ENCODE measurements at regions not wholly inside any gene's neighbourhood (a gene's known extent, or its start where the extent isn't known, plus 50 kb on each side); places are given as distances from the start of the nearest gene placed in this dataset.

DNA sequence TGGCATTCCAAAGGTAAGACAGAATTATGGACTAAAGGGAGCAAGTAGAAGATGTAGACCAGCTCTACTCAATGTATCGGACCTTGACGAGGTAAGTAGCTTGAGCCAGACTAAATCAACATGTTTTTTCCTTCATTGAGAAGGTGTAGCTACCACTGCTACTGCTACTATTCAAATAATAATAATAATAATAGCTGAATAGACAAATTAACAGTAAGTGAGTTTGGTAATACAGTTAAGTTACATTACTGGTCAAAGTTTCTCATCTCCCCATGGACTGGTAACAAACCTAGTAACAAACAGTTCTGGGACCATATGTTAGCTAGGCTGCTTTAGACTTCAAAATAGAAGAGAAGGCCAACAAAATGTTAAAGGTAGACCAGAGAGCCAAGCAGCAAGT lies 609.2 kb downstream of the TLE1 start:
- no peaks in the 10 kb centered on the region for H3K27me3 ChIP-seq (ENCODE audit: insufficient read depth, low read depth)
- no peak for DNase-seq
- no peaks in the 10 kb centered on the region for H4K20me1 ChIP-seq (ENCODE audit: insufficient read depth)
- H3K4me1 ChIP-seq (replicated peaks; ENCODE audit: insufficient read depth), result 0 out of 2 replicates have a peak, but pooled peaks cover 7% of the 10 kb centered on the region
- intact Hi-C loops (cut with micrococcal nuclease; ENCODE audit: unreplicated experiment), result no loop called here
- no TSS peak for BruUV-seq (replicated peaks)
- H3K27ac ChIP-seq, result no peak overlapping the region
- TF ChIP-seq EZH2 (IDR thresholded peaks at IDR 0.05; ENCODE audit: low read depth), result no peak
- TF ChIP-seq, protein P1, sequence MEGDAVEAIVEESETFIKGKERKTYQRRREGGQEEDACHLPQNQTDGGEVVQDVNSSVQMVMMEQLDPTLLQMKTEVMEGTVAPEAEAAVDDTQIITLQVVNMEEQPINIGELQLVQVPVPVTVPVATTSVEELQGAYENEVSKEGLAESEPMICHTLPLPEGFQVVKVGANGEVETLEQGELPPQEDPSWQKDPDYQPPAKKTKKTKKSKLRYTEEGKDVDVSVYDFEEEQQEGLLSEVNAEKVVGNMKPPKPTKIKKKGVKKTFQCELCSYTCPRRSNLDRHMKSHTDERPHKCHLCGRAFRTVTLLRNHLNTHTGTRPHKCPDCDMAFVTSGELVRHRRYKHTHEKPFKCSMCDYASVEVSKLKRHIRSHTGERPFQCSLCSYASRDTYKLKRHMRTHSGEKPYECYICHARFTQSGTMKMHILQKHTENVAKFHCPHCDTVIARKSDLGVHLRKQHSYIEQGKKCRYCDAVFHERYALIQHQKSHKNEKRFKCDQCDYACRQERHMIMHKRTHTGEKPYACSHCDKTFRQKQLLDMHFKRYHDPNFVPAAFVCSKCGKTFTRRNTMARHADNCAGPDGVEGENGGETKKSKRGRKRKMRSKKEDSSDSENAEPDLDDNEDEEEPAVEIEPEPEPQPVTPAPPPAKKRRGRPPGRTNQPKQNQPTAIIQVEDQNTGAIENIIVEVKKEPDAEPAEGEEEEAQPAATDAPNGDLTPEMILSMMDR (conservative IDR thresholded peaks at IDR 0.05), result no peak
- ChIA-PET POLR2A (ENCODE audit: unreplicated experiment) (no interaction called here), CTCF (no interaction called here)
- no peaks in the 10 kb centered on the region for H3K9me3 ChIP-seq (ENCODE audit: insufficient read depth, low read depth)
- H3K79me2 ChIP-seq (ENCODE audit: low read depth), result no peaks in the 10 kb centered on the region
- H3K4me3 ChIP-seq, result no peak overlapping the region
- H3F3A ChIP-seq (ENCODE audit: insufficient read depth, low read depth), result no peaks in the 10 kb centered on the region
- no peak overlapping the region for H2AFZ ChIP-seq
- H3K36me3 ChIP-seq (ENCODE audit: low read depth), result no peaks in the 10 kb centered on the region
- no peaks in the 10 kb centered on the region for H3K9me2 ChIP-seq (ENCODE audit: insufficient read depth)
- H3K4me2 ChIP-seq, result no peak overlapping the region

DNA sequence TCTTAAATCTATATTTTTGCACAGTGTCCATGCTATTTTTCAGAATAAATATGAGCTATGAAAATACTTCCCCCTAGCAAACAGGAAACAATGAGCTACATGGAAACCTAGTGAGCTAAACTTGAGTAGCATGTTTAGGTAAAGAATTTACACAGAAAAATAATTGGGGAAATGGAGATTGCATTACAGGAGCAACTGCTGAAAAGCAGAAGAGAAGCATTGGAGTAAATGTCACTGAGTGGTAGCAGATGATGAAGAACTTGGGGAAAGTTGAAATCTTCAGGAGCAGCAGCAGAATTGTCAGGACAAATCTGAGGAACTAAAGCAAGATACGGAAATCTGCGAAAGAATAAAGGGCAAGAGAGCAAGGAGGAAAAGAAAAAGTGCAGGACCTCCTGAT lies 610.3 kb downstream of the TLE1 start:
- no peak for DNase-seq
- Histone ChIP-seq H4K20me1 (ENCODE audit: insufficient read depth) (no peaks in the 10 kb centered on the region), H3K36me3 (ENCODE audit: low read depth) (no peaks in the 10 kb centered on the region), H3K4me2 (no peak overlapping the region), H3K4me3 (no peak overlapping the region), H3K27ac (no peak overlapping the region), H3F3A (ENCODE audit: insufficient read depth, low read depth) (no peaks in the 10 kb centered on the region), H3K79me2 (ENCODE audit: low read depth) (no peaks in the 10 kb centered on the region), H3K9me3 (ENCODE audit: insufficient read depth, low read depth) (no peaks in the 10 kb centered on the region), H3K27me3 (ENCODE audit: insufficient read depth, low read depth) (no peaks in the 10 kb centered on the region), H3K4me1 (replicated peaks; ENCODE audit: insufficient read depth) (0 out of 2 replicates have a peak, but pooled peaks cover 5% of the 10 kb centered on the region), H2AFZ (no peak overlapping the region), H3K9me2 (ENCODE audit: insufficient read depth) (no peaks in the 10 kb centered on the region)
- BruUV-seq (replicated peaks), result no TSS peak
- CTCF ChIA-PET, result no interaction called here
- no peak for TF ChIP-seq EZH2 (IDR thresholded peaks at IDR 0.05; ENCODE audit: low read depth)
- TF ChIP-seq, protein P1 (conservative IDR thresholded peaks at IDR 0.05), result no peak
- intact Hi-C loops (cut with micrococcal nuclease; ENCODE audit: unreplicated experiment), result no loop called here
- POLR2A ChIA-PET (ENCODE audit: unreplicated experiment), result no interaction called here

DNA sequence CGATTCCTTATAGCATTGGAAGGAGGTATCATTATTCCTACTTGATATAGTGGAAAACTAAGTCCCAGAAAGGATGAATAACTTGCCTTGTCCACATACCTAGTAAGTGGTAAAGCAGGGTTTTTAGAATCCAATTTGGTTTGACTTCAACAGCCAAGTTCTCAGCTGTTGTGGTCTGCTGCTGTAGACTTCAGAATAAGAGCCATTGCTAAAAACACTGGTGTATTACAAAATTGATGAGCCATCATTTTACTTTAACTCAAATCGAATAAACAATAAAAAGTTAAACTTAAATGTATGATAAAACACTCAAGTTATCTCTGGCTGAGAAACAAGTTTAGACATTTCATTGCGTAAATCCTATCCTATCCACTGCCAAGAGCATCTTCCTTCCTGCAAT lies 610.8 kb downstream of the TLE1 start:
- Histone ChIP-seq H2AFZ (no peak overlapping the region), H3F3A (ENCODE audit: insufficient read depth, low read depth) (no peaks in the 10 kb centered on the region), H3K4me3 (no peak overlapping the region), H3K4me1 (replicated peaks; ENCODE audit: insufficient read depth) (no peaks in the 10 kb centered on the region), H3K9me2 (ENCODE audit: insufficient read depth) (no peaks in the 10 kb centered on the region), H3K4me2 (no peak overlapping the region), H3K27ac (no peak overlapping the region), H3K36me3 (ENCODE audit: low read depth) (no peaks in the 10 kb centered on the region), H3K9me3 (ENCODE audit: insufficient read depth, low read depth) (no peaks in the 10 kb centered on the region), H4K20me1 (ENCODE audit: insufficient read depth) (no peaks in the 10 kb centered on the region), H3K27me3 (ENCODE audit: insufficient read depth, low read depth) (no peaks in the 10 kb centered on the region), H3K79me2 (ENCODE audit: low read depth) (no peaks in the 10 kb centered on the region)
- ChIA-PET POLR2A (ENCODE audit: unreplicated experiment) (no interaction called here), CTCF (no interaction called here)
- intact Hi-C loops (cut with micrococcal nuclease; ENCODE audit: unreplicated experiment), result no loop called here
- no peak for DNase-seq
- TF ChIP-seq, protein P1 (conservative IDR thresholded peaks at IDR 0.05), result no peak
- no peak for TF ChIP-seq EZH2 (IDR thresholded peaks at IDR 0.05; ENCODE audit: low read depth)
- no TSS peak for BruUV-seq (replicated peaks)
